ENCODE measurements at regions not wholly inside any gene's neighbourhood (a gene's known extent, or its start where the extent isn't known, plus 50 kb on each side); places are given as distances from the start of the nearest gene placed in this dataset.
"Not testable (repeated sequence)": the region's sequence is repeated elsewhere in the genome, so short reads cannot be mapped to it uniquely, and the experiment has no call there.

GRCh38 chr6:99219788-99220187, 129.7 kb downstream of the FAXC start:
- DNase-seq: no peak

GRCh38 chr6:99216959-99217358, 132.5 kb downstream of the FAXC start:
- no peak for DNase-seq

- DNase-seq: no peak
Observed at GRCh38 chr6:99195986-99196655, 153.4 kb downstream of the FAXC start.

DNA sequence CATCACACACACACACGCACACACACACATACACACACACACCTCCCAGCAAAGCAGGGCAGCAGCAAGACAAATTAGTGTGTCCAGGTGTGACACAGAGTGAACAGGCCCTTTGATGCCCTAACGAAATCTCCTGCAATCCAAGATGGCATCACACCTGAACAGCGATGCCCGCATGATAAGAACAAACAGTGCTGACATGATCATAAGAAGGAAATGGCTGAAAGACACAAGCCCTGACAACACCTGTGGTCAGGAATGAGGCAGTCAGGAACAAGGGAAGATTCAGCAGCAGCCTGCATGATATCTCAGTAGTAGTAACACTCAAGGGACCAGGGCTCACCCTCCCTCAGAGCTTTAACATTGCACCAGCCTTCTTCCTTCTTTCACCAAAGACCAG, 156.9 kb downstream of the FAXC start:
- DNase-seq: no peak

DNA sequence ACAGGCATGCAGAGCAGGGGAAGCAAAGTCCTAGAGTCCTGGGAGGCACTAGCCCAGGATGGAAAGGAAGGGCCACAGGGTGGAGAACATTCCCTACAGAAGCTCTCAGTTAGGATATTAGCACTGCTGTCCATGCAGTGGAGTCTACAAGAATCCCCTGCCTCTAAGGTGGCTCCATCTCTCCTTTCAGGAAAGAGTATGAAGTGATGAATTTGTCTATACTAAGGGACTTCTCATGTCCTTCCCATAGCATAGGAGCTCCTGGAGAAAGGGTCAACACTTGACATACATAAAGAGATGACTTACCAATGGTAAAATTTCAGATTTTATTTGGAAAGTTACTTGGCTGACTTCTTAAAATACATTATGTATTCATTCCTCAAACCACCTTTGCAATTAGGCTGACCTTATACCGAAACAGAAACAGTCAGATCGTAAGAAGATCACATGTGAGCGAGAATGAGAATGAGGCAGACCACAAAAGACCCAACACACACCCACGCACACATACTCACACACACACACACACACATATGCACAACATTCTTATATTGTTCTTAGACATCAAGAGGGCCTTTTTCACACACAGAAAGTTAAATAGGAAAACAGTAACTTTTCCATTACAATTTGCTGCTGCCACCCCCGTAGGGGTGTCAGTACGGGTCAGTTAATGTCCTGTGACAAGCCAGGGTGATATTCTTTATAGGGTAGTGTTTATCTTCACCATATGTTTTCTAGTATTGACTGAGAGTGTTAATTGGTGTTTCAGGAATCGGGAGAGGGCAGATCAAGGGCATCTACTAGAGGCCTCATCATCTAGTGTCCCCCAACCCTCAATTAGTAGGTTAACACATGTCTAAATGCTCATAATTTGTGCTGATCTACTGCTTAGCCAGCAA, 159.4 kb downstream of the FAXC start:
- DNase-seq: no peak

- DNase-seq: no peak
Observed at GRCh38 chr6:99187429-99187828, 162.0 kb downstream of the FAXC start.

DNA sequence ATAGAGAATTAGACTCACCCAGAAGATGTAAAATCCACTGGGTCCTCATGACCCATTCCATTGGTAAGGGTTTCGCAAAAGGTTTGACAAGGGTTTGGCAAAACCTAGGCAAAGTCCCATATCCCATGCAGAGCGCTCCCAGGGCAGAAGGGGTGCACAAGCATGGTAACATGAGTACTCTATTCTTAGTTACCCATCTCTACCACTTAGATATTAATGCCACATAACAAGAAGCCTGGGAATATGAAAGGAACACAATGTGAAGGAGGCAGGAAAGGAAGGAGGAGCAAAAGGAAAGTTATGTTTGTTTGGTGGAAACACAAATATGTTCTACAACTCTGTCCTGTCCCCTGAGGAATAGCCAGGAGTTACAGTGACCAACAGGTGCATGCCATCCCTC, 163.1 kb downstream of the FAXC start:
- DNase-seq: no peak

DNA sequence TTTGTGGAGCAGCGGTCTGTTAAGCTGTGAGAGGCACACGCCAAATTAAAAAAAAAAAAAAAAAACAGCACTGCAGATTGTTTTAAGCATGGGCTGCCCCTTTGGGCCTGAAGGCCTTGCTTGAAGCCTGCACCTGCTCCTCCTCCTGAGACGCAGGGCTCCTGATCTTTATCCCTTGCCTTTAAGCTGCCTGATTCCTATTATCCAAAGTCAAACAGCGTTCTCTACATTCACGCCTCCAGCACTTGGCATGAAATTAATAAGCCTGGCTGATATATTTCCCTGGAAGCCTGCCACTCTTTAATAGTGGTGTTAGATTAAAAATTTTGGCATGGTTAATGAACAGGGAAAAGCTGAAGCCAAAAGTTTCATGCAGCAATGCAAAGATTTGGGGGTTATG, 163.9 kb downstream of the FAXC start:
- DNase-seq: no peak

GRCh38 chr6:99184696-99185095, 164.8 kb downstream of the FAXC start:
- no peak for DNase-seq

- no peak for DNase-seq
Observed at GRCh38 chr6:99183066-99183465, 166.4 kb downstream of the FAXC start.

DNA sequence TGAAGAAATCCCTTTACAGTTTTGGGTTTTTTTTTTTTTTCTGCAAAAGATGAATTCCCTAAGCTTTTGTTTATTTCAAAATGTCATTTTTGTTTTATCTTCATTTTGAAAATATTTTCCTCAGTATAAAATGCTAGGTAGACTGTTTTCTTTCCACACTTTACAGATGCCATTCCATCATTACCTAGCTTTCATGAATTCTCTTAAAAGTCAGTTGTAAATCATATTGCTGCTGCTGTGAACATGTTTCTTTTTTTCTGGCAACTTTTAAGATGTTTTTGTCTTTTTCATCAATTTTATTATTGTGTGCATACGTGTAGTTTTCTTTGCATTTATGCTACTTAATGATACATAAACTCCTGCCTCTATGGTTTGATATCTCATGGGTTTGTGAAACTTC, 168.3 kb downstream of the FAXC start:
- DNase-seq: no peak

DNA sequence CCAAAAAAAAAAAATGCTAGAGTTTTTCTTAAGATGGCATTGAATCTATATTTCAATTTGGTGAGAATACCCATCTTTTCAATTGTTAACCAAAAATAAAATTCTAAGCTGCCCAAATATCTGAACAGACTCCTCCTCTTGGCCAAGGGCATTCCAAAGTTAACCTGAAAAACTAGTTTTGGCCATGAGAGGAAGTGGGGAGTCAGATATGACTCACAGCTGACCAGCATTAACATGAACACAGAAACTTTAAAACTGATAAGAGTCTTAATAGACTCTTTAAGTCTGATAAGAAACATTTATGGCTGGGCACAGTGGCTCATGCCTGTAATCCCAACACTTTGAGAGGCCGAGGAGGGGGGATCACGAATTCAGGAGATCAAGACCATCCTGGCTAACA, 171.3 kb downstream of the FAXC start:
- no peak for DNase-seq

- DNase-seq: no peak
Observed at GRCh38 chr6:99177736-99178135, 171.7 kb downstream of the FAXC start.

DNA sequence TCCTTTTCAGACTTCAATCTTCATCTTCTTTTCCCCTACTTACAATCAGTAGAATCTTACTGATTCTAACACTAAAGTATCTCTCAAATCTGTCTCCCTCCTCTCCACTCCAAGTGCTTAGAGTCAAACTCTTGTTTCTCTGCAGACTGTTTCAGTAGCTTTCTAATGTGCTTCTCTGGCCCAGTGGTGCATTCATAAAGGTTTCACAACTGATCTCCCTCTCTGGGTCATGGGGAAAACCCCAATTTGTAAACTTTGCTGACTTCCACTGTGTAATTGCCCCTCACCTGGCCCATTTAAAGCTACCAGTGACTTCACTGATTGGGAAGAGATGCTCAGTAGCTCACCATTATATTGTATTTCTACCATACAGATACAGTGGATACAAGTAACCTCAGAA, 183.6 kb downstream of the FAXC start:
- DNase-seq: no peak

DNA sequence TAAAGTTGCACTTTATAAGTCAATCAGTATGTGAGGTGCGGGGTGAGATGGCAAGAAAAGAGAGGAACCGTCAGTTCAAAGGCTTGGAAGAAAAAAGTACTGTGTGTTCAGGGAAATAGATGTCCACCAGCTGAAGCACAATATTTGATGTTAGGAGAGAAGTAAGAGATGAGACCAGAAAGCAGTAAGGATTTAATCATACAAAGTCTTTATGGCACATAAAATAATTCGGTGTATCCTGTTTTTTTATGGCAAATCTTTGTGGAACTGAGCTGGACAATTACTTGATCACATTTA, 197.2 kb downstream of the FAXC start:
- DNase-seq: no peak

DNA sequence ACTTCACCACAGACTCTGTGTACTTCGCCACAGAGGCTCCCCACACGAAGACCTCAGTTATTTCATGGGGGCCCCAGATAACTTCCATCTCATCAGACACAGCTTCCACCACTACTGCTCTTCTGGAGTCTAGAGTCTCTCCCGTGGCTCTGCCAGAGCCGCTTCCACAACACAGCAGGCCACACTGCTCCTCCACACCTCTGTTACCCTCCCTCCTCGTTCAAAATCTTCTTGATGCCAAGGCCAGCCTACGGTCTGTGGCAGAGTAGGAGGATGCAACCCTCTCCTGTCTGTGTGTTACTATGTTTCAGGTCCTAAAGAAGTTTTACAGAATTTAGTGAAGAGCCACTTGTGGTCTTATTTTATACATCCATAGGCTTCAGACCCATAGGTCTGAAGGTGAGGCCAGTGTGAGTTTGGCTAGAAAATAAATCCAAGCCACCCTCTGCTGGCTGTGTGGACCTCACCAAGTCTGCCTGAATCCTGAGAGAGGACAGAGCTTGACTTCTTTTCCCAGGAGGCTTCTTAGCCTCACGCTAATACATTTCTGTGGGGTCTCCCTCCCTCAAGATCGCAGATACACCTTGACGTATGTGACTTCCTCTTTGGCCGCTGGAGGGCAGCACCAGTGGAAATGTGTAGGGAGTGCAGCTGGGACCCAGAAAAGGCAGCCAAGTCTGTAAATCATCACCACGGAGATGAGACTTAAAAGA, 197.7 kb downstream of the FAXC start:
- DNase-seq: peak; percentile 34

GRCh38 chr6:99148761-99149160, 200.7 kb downstream of the FAXC start:
- DNase-seq: no peak

DNA sequence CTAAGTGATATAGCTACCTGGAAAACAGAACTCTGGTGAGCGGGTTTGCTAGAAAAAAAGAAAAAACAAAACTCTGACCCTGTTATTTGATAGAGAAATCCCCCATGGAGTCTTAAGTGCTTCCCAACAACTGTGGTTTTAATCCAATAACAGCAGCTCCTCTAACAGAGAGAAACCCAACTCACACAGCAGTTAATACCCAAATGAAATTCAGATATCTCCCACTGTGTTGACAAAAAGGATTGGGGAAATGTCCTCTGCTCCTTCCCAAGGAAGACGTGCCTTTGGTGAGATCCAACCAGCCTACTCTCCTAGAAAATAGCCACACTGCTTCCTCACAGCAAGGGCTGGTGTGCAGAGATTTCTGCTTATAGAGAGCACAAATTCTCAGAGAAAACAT, 200.4 kb upstream of the FBXL4 start:
- DNase-seq: no peak

DNA sequence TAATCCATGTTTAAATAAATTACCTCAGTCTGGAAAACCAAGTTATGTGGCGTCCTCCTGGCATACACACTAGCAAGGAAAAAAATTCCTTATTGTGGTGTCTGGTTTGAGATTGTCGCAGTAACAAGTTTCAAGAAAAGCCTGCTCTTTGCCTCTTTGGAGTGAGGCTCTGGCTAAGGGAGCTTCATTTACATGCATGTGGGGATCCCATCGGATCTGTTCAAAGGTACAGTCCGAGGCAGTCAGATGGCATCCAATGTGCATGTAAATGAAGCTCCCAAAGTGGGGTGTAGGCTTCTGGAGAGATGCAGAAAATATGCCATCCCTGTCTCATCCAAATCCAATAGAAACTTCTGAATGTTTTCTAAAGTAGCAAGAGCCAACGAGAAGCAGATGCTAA, 199.5 kb upstream of the FBXL4 start:
- DNase-seq: no peak

DNA sequence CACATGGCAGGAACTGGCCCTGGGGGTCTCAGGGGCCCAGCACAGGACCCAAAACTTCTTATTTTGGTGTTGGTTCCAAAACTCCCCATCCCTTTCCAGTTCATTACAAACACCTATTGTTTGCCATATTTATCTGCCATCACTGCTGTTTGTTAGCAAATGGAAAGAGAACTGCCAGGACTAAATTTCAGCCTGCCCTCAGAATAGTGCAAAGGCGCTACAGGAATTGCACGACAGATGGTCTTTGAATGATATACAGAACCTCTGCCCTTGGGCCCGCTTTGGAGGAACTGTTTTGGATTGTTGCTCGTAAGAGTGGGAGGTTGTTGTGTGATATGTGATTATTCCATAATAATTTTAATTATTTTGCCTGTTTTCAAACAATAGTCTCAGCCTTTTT, 199.0 kb upstream of the FBXL4 start:
- no peak for DNase-seq

GRCh38 chr6:99145738-99146137, 198.0 kb upstream of the FBXL4 start:
- no peak for DNase-seq

GRCh38 chr6:99143108-99143861, 195.5 kb upstream of the FBXL4 start:
- no peak for DNase-seq

DNA sequence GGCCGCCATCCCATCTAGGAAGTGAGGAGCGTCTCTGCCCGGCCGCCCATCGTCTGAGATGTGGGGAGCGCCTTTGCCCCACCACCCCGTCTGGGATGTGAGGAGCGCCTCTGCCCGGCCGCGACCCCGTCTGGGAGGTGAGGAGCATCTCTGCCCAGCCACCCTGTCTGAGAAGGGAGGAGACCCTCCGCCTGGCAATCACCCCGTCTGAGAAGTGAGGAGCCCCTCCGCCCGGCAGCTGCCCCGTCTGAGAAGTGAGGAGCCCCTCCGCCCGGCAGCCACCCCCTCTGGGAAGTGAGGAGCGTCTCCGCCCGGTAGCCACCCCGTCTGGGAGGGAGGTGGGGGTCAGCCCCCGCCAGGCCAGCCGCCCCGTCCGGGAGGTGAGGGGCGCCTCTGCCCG, 194.2 kb upstream of the FBXL4 start:
- not testable (repeated sequence) for DNase-seq

Measured in NCI-H1436 (cell line).